GM12878 (cell line): ENCODE measurements at regions not wholly inside any gene's neighbourhood (a gene's known extent, or its start where the extent isn't known, plus 50 kb on each side); places are given as distances from the start of the nearest gene placed in this dataset.

Experiments
- ATAC-seq: fragments of 200-7000 bp; cut with Tn5 transposase; 3 replicates; pipeline ENCODE4 v1.9.1; 2020; ENCODE audit warnings: mild to moderate bottlenecking, moderate library complexity
- BruUV-seq: library from RNA; stranded (reverse); fragments of 400-500 nt; replicated peaks from 2 replicates; lab custom pipeline; 2021; lab: Mats Ljungman, UMichigan
- CTCF ChIA-PET: fragments of 300-600 bp; sonication (Branson Sonifier 250); formaldehyde crosslinking; extraction: SDS; loops from one replicate; lab custom pipeline; 2021; ENCODE audit warnings: inconsistent platforms; lab: Yijun Ruan, JAX
- POLR2A ChIA-PET: fragments of 350-600 bp; formaldehyde crosslinking; extraction: SDS; loops from one replicate; lab custom pipeline; 2021; ENCODE audit warnings: inconsistent platforms; lab: Charles Lee
- RAD21 ChIA-PET: fragments of 300-600 bp; sonication (Branson Sonifier 250); formaldehyde crosslinking; loops from one replicate; lab custom pipeline; 2023; ENCODE audit warnings: antibody characterized with exemption; ENCODE audit not compliant: unreplicated experiment; lab: Charles Lee
- SMC1A ChIA-PET: fragments of 300-600 bp; sonication (Branson Sonifier 250); formaldehyde crosslinking; loops from one replicate; lab custom pipeline; 2023; ENCODE audit not compliant: unreplicated experiment, uncharacterized antibody; lab: Charles Lee
- DNase-seq: peaks from one replicate; pipeline ENCODE4 v3.0.0-alpha.2; 2011; ENCODE audit warnings: low read depth, low spot score
- FAIRE-seq: peaks from 3 replicates; lab custom pipeline; 2011; peaks lifted over from hg19 to GRCh38; lab: Jason Lieb, UNC
- H2AFZ ChIP-seq: 2 replicates; pipeline ENCODE4 v1.6.0; 2011; ENCODE audit warnings: low read depth, low read length, control low read depth; ENCODE audit not compliant: control insufficient read depth
- H3K27ac ChIP-seq: 2 replicates; pipeline ENCODE4 v1.5.1; 2011; ENCODE audit warnings: control low read depth; ENCODE audit not compliant: control insufficient read depth, insufficient read depth
- H3K27me3 ChIP-seq, 2 experiments: replicated peaks in 1 of 2; 2 replicates each; pipeline versions ENCODE4 v1.6.0 to v1.6.1; 2011; ENCODE audit warnings: low read length in 1 of 2; ENCODE audit not compliant: control insufficient read depth in 2 of 2, insufficient read depth in 2 of 2
- H3K36me3 ChIP-seq, 2 experiments: 2 replicates each; pipeline ENCODE4 v1.5.1; 2011; ENCODE audit warnings: low read length in 1 of 2; ENCODE audit not compliant: control insufficient read depth in 2 of 2, insufficient read depth in 2 of 2
- H3K4me1 ChIP-seq: 2 replicates; pipeline ENCODE4 v1.6.1; 2011; ENCODE audit warnings: mild to moderate bottlenecking, low read length, moderate library complexity, mixed read lengths; ENCODE audit not compliant: control insufficient read depth, insufficient read depth
- H3K4me2 ChIP-seq: 2 replicates; pipeline ENCODE4 v1.6.0; 2011; ENCODE audit warnings: control low read depth; ENCODE audit not compliant: control insufficient read depth, insufficient read depth
- H3K4me3 ChIP-seq: fragments of 200-600 bp; sonication (generic); 2 replicates; pipeline ENCODE4 v1.5.1; 2016
- H3K79me2 ChIP-seq: 2 replicates; pipeline ENCODE4 v1.6.0; 2011; ENCODE audit warnings: low read length; ENCODE audit not compliant: control insufficient read depth, insufficient read depth
- H3K9ac ChIP-seq: 2 replicates; pipeline ENCODE4 v1.8.0; 2011; ENCODE audit warnings: low read length, control low read depth, mixed read lengths; ENCODE audit not compliant: control insufficient read depth, insufficient read depth
- H3K9me3 ChIP-seq: replicated peaks from 3 replicates; pipeline ENCODE4 v1.5.1; 2011; ENCODE audit warnings: mild to moderate bottlenecking, low read length; ENCODE audit not compliant: control insufficient read depth, insufficient read depth
- H4K20me1 ChIP-seq: 2 replicates; pipeline ENCODE4 v1.6.0; 2011; ENCODE audit not compliant: control insufficient read depth, insufficient read depth
- CEBPZ ChIP-seq: fragments of 150-350 bp; IDR thresholded peaks from 2 replicates; pipeline ENCODE4 v1.6.1; 2016; ENCODE audit warnings: low read depth, low read length
- PAX5 ChIP-seq: IDR thresholded peaks from 2 replicates; pipeline ENCODE4 v1.6.1; 2011; ENCODE audit warnings: low read depth, low read length, borderline replicate concordance
- SMAD5 ChIP-seq: IDR thresholded peaks from 2 replicates; pipeline ENCODE4 v1.6.1; 2016; ENCODE audit warnings: antibody characterized with exemption, low read depth
- WGBS: methylation state at CpG from one replicate; pipeline ENCODE4 v1.1.6; 2016; ENCODE audit warnings: low lambda C conversion rate; ENCODE audit not compliant: insufficient replicate concordance, insufficient coverage; ENCODE audit errors: missing lambda C conversion rate; 5-methylcytosine and 5-hydroxymethylcytosine counted together
- in situ Hi-C: fragments of 300-500 bp; cut with MboI; formaldehyde crosslinking; loops from 9 replicates; pipeline ENCODE4 v1.14.3; 2018; ENCODE audit warnings: mixed read lengths
- intact Hi-C: fragments of 100-400 bp; cut with micrococcal nuclease; formaldehyde crosslinking; loops from one replicate; pipeline ENCODE4 v1.14.2; 2022; ENCODE audit not compliant: unreplicated experiment
- TF ChIP-seq, protein P1 (sequence below): fragments of 450-650 bp; IDR thresholded peaks from 2 replicates; pipeline ENCODE4 v1.6.1; 2018; ENCODE audit warnings: borderline replicate concordance, mild to moderate bottlenecking; ENCODE audit not compliant: partially characterized antibody
- TF ChIP-seq, protein P2 (sequence below): fragments of 450-650 bp; IDR thresholded peaks from 2 replicates; pipeline ENCODE4 v1.6.1; 2016; ENCODE audit warnings: mild to moderate bottlenecking

DNA sequence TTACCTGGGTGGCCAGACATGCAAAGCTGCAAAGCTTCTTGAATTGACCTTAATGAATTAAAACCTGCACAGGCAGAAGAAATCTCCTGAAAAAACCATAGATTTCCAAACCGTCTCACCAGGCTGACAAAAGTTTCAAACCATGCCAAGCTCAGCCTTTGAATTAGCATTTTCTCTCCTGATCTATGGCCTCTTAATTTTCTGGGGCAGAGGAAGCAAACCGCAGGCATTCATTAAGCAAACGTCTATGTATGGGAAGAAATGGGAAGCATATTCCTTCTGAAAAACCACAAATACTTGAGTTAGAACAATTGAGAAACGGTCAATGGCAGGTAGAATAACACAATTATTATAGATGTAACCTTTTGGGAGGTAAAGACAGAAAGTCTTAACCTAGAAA lies 500.2 kb upstream of the NR2F2 start:
- H3K4me2 ChIP-seq = no peak overlapping the region
- no peak overlapping the region for H2AFZ ChIP-seq
- ChIA-PET CTCF (interaction anchor here (1.0 kb wide), 1 partner anchor 519 kb away, joined by 3 read pairs; no protein-coding TSS in a partner anchor), POLR2A (no interaction called here), SMC1A (interaction anchor here (1.3 to 2.6 kb wide), 5 partner anchors 25 to 1415 kb away, joined by 3 to 9 read pairs (median 4); no protein-coding TSS in a partner anchor), RAD21 (interaction anchor here (1.7 kb wide), 1 partner anchor 92 kb away, joined by 6 read pairs; no protein-coding TSS in a partner anchor)
- no peaks in the 10 kb centered on the region for H4K20me1 ChIP-seq
- H3K79me2 ChIP-seq = no peaks in the 10 kb centered on the region
- no peak for DNase-seq
- H3K36me3 ChIP-seq = no peaks in the 10 kb centered on the region
- intact Hi-C loops = no loop called here
- 27% methylated on average over 4 of the region's 4 CpGs for WGBS
- in situ Hi-C loops = loop anchor here (10.0 kb wide), 1 partner anchor 565 kb away; no protein-coding TSS in a partner anchor
- no peak overlapping the region for H3K4me3 ChIP-seq
- BruUV-seq = no TSS peak
- TF ChIP-seq CEBPZ (no peak), PAX5 (no peak), SMAD5 (no peak)
- TF ChIP-seq, protein P1, sequence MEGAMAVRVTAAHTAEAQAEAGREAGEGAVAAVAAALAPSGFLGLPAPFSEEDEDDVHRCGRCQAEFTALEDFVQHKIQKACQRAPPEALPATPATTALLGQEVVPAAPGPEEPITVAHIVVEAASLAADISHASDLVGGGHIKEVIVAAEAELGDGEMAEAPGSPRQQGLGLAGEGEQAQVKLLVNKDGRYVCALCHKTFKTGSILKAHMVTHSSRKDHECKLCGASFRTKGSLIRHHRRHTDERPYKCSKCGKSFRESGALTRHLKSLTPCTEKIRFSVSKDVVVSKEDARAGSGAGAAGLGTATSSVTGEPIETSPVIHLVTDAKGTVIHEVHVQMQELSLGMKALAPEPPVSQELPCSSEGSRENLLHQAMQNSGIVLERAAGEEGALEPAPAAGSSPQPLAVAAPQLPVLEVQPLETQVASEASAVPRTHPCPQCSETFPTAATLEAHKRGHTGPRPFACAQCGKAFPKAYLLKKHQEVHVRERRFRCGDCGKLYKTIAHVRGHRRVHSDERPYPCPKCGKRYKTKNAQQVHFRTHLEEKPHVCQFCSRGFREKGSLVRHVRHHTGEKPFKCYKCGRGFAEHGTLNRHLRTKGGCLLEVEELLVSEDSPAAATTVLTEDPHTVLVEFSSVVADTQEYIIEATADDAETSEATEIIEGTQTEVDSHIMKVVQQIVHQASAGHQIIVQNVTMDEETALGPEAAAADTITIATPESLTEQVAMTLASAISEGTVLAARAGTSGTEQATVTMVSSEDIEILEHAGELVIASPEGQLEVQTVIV = no peak
- TF ChIP-seq, protein P2, sequence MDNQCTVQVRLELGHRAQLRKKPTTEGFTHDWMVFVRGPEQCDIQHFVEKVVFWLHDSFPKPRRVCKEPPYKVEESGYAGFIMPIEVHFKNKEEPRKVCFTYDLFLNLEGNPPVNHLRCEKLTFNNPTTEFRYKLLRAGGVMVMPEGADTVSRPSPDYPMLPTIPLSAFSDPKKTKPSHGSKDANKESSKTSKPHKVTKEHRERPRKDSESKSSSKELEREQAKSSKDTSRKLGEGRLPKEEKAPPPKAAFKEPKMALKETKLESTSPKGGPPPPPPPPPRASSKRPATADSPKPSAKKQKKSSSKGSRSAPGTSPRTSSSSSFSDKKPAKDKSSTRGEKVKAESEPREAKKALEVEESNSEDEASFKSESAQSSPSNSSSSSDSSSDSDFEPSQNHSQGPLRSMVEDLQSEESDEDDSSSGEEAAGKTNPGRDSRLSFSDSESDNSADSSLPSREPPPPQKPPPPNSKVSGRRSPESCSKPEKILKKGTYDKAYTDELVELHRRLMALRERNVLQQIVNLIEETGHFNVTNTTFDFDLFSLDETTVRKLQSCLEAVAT = no peak
- ATAC-seq = no peak
- FAIRE-seq = no peak
- H3K4me1 ChIP-seq = no peaks in the 10 kb centered on the region
- H3K27ac ChIP-seq = no peak overlapping the region
- no peaks in the 10 kb centered on the region for H3K27me3 ChIP-seq
- H3K9ac ChIP-seq = no peak overlapping the region
- no peaks in the 10 kb centered on the region; the same call in 1 of the 3 replicates for H3K9me3 ChIP-seq
